Neural progenitor cell (in vitro differentiated cells): ENCODE measurements at regions not wholly inside any gene's neighbourhood (a gene's known extent, or its start where the extent isn't known, plus 50 kb on each side); places are given as distances from the start of the nearest gene placed in this dataset.

Experiments
- DNase-seq: peaks from one replicate; pipeline ENCODE4 v3.0.0-alpha.2; 2016; ENCODE audit warnings: low spot score
- H2AFZ ChIP-seq: fragments of 200-600 bp; sonication (generic); replicated peaks from 2 replicates; pipeline ENCODE4 v1.6.1; 2016; ENCODE audit warnings: antibody characterized with exemption
- H3F3A ChIP-seq: fragments of 200-600 bp; sonication (generic); 2 replicates; pipeline ENCODE4 v1.6.1; 2016; ENCODE audit warnings: antibody characterized with exemption, low read depth
- H3K27ac ChIP-seq: fragments of 200-600 bp; sonication (generic); 2 replicates; pipeline ENCODE4 v1.5.1; 2016; ENCODE audit warnings: mild to moderate bottlenecking
- H3K27me3 ChIP-seq: fragments of 200-600 bp; sonication (generic); 2 replicates; pipeline ENCODE4 v1.6.1; 2016; ENCODE audit warnings: mild to moderate bottlenecking, moderate library complexity
- H3K36me3 ChIP-seq: fragments of 200-600 bp; sonication (generic); 2 replicates; pipeline ENCODE4 v1.5.1; 2016
- H3K4me1 ChIP-seq: fragments of 200-600 bp; sonication (generic); 2 replicates; pipeline ENCODE4 v1.6.1; 2016; ENCODE audit warnings: mixed run types
- H3K4me2 ChIP-seq: fragments of 200-600 bp; sonication (generic); 2 replicates; pipeline ENCODE4 v1.6.1; 2016
- H3K4me3 ChIP-seq: fragments of 200-600 bp; sonication (generic); 2 replicates; pipeline ENCODE4 v1.5.1; 2016
- H3K79me2 ChIP-seq: fragments of 200-600 bp; sonication (generic); 2 replicates; pipeline ENCODE4 v1.6.1; 2016; ENCODE audit warnings: low read depth
- H3K9ac ChIP-seq: fragments of 200-600 bp; sonication (generic); 2 replicates; pipeline ENCODE4 v1.6.1; 2016
- H3K9me3 ChIP-seq: fragments of 200-600 bp; sonication (generic); 2 replicates; pipeline ENCODE4 v1.5.1; 2016; ENCODE audit warnings: low read depth
- H4K20me1 ChIP-seq: fragments of 200-600 bp; sonication (generic); 2 replicates; pipeline ENCODE4 v1.6.1; 2016; ENCODE audit warnings: low read depth
- H3K27ac Mint-ChIP-seq: 3 replicates; pipeline ENCODE4 v1.8.0; 2021; ENCODE audit warnings: mixed read lengths
- H3K27me3 Mint-ChIP-seq: 2 replicates; pipeline ENCODE4 v1.8.0; 2022; ENCODE audit warnings: low read depth, mild to moderate bottlenecking, inconsistent platforms, moderate library complexity, mixed read lengths; ENCODE audit not compliant: insufficient read depth
- H3K36me3 Mint-ChIP-seq: 3 replicates; pipeline ENCODE4 v1.8.0; 2021; ENCODE audit warnings: mixed read lengths
- H3K4me1 Mint-ChIP-seq: 3 replicates; pipeline ENCODE4 v1.8.0; 2021; ENCODE audit warnings: mixed read lengths
- H3K4me3 Mint-ChIP-seq: 3 replicates; pipeline ENCODE4 v1.8.0; 2021; ENCODE audit warnings: mild to moderate bottlenecking, moderate library complexity, mixed read lengths
- H3K9me3 Mint-ChIP-seq: 3 replicates; pipeline ENCODE4 v1.8.0; 2020; ENCODE audit warnings: mixed read lengths
- EZH2 ChIP-seq: fragments of 200-600 bp; sonication (generic); IDR thresholded peaks from 2 replicates; pipeline ENCODE4 v1.6.1; 2017; ENCODE audit warnings: antibody characterized with exemption, mild to moderate bottlenecking, moderate library complexity
- EZH2phosphoT487 ChIP-seq: fragments of 200-600 bp; sonication (generic); IDR thresholded peaks from 2 replicates; pipeline ENCODE4 v1.6.1; 2017; ENCODE audit warnings: antibody characterized with exemption
- TF ChIP-seq, protein P1 (sequence below): fragments of 200-600 bp; sonication (generic); IDR thresholded peaks from 2 replicates; pipeline ENCODE4 v1.5.1; 2017; ENCODE audit warnings: antibody characterized with exemption, mild to moderate bottlenecking

DNA sequence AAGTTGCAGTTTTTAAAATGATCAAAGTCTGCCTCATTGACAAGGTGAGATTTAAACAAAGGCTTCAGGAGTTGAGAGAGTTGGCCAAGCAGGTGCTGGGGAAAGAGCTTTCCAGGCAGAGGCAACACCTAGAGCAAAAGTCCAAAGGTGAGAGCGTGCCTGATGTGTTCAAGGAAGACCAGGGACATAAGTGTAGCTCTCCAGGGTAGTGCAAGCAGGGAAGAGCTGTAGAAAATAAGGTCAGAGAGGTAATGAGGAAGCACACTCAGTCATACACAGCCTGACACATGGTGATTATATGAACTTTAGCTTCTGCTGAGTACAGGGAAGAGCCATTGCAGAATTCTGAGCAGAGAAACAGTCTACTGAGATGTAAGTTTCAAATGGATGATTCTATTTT lies 265.0 kb upstream of the NWD2 start:
- Histone ChIP-seq H3K27me3 (no peaks in the 10 kb centered on the region), H3K4me1 (no peaks in the 10 kb centered on the region), H3K27ac (no peak overlapping the region), H3K4me3 (no peak overlapping the region), H2AFZ (no peak overlapping the region), H3K79me2 (no peaks in the 10 kb centered on the region), H3K9me3 (no peaks in the 10 kb centered on the region), H3K9ac (no peak overlapping the region), H3K4me2 (no peak overlapping the region), H3F3A (no peaks in the 10 kb centered on the region), H4K20me1 (no peaks in the 10 kb centered on the region), H3K36me3 (no peaks in the 10 kb centered on the region)
- no peak overlapping the region for H3K4me3 Mint-ChIP-seq
- H3K27ac Mint-ChIP-seq, result no peak overlapping the region
- no peaks in the 10 kb centered on the region for H3K9me3 Mint-ChIP-seq
- no peaks in the 10 kb centered on the region for H3K36me3 Mint-ChIP-seq
- H3K27me3 Mint-ChIP-seq, result no peaks in the 10 kb centered on the region
- peaks cover 3% of the 10 kb centered on the region for H3K4me1 Mint-ChIP-seq
- no peak for DNase-seq
- TF ChIP-seq EZH2, result no peak
- TF ChIP-seq, protein P1, sequence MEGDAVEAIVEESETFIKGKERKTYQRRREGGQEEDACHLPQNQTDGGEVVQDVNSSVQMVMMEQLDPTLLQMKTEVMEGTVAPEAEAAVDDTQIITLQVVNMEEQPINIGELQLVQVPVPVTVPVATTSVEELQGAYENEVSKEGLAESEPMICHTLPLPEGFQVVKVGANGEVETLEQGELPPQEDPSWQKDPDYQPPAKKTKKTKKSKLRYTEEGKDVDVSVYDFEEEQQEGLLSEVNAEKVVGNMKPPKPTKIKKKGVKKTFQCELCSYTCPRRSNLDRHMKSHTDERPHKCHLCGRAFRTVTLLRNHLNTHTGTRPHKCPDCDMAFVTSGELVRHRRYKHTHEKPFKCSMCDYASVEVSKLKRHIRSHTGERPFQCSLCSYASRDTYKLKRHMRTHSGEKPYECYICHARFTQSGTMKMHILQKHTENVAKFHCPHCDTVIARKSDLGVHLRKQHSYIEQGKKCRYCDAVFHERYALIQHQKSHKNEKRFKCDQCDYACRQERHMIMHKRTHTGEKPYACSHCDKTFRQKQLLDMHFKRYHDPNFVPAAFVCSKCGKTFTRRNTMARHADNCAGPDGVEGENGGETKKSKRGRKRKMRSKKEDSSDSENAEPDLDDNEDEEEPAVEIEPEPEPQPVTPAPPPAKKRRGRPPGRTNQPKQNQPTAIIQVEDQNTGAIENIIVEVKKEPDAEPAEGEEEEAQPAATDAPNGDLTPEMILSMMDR, result no peak
- no peak for TF ChIP-seq EZH2phosphoT487

DNA sequence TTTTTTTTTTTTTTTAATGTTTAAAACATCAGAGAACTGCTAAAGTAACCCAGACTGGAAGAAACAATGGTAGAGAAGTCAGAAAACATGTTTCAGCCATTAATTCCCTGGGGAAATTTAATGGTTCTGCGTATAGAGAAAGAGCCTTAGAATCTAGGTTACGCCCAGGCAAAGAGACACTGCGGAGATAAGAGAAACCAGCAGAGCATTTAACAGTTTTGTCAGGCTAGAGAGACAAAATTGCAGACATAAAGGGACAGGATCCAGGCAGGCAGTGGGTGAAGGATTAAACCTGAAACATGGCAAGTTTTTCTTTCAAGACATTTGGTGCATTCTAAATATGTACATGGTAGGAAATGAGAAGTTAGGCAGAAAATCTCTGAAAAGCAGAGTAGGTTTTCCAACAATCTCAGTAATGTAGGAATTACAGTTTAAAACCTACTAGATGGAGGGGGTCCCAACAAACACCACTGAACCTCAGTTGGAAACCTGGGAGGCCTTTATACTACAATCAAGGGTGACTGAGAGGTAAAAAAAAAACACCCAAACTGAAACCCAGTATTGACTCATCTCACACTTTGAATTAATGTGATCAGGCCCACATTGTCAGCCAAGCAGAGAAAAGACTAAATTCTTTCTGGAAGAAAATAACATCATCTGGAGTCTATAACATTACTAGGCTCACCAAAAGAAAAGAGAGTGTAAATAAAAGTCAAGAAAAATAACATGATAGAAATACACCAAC lies 254.2 kb upstream of the NWD2 start:
- no peak overlapping the region for H3K27ac ChIP-seq
- Mint-ChIP-seq H3K27ac (no peak overlapping the region), H3K9me3 (no peaks in the 10 kb centered on the region), H3K4me1 (peaks cover 6% of the 10 kb centered on the region), H3K36me3 (no peaks in the 10 kb centered on the region), H3K4me3 (no peak overlapping the region), H3K27me3 (no peaks in the 10 kb centered on the region)
- no peak for TF ChIP-seq EZH2
- TF ChIP-seq, protein P1, result no peak
- no peak for TF ChIP-seq EZH2phosphoT487
- H4K20me1 ChIP-seq, result no peaks in the 10 kb centered on the region
- no peaks in the 10 kb centered on the region for H3K79me2 ChIP-seq
- no peaks in the 10 kb centered on the region for H3K27me3 ChIP-seq
- no peak for DNase-seq
- H3K4me1 ChIP-seq, result no peaks in the 10 kb centered on the region
- no peaks in the 10 kb centered on the region for H3K36me3 ChIP-seq
- H3K9ac ChIP-seq, result no peak overlapping the region
- no peak overlapping the region for H3K4me3 ChIP-seq
- H2AFZ ChIP-seq, result no peak overlapping the region
- H3F3A ChIP-seq, result no peaks in the 10 kb centered on the region
- no peak overlapping the region for H3K4me2 ChIP-seq
- H3K9me3 ChIP-seq, result no peaks in the 10 kb centered on the region

DNA sequence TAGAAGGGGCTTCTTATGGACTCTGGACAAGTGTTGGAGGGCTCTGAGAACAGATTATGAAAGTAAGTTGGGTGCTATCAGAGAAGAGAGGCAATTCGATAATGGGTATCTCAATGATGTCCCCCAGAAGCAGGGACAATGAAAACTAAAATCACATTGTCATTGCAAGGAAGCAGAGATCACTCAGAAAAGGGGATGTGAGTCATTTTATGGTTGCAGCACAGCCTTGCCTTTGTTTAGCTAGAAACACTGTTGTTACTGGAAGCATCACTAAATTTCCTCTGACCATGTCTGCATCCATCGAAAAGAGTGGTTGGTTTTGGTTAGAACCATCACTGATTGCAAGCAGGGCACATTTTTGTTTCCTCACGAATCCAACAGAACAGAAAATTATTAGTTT lies 246.8 kb upstream of the NWD2 start:
- DNase-seq, result no peak
- Mint-ChIP-seq H3K27me3 (no peaks in the 10 kb centered on the region), H3K27ac (no peak overlapping the region), H3K9me3 (no peaks in the 10 kb centered on the region), H3K4me1 (no peaks in the 10 kb centered on the region), H3K4me3 (no peak overlapping the region), H3K36me3 (no peaks in the 10 kb centered on the region)
- H3K36me3 ChIP-seq, result no peaks in the 10 kb centered on the region
- H3K4me3 ChIP-seq, result no peak overlapping the region
- no peaks in the 10 kb centered on the region for H4K20me1 ChIP-seq
- H3K9me3 ChIP-seq, result no peaks in the 10 kb centered on the region
- no peak overlapping the region for H2AFZ ChIP-seq
- no peak overlapping the region for H3K27ac ChIP-seq
- H3K4me1 ChIP-seq, result no peaks in the 10 kb centered on the region
- H3K9ac ChIP-seq, result no peak overlapping the region
- no peaks in the 10 kb centered on the region for H3K79me2 ChIP-seq
- no peaks in the 10 kb centered on the region for H3K27me3 ChIP-seq
- H3K4me2 ChIP-seq, result no peak overlapping the region
- no peaks in the 10 kb centered on the region for H3F3A ChIP-seq
- TF ChIP-seq, protein P1, result no peak
- TF ChIP-seq EZH2phosphoT487, result no peak
- TF ChIP-seq EZH2, result no peak
